ENCODE measurements at regions not wholly inside any gene's neighbourhood (a gene's known extent, or its start where the extent isn't known, plus 50 kb on each side); places are given as distances from the start of the nearest gene placed in this dataset.

GRCh38 chr12:60308366-60308991 is 712.6 kb downstream of the SLC16A7 start:
- H3K27ac ChIP-seq (ENCODE audit: low read length): no peak overlapping the region
- Mint-ChIP-seq H3K36me3 (no peaks in the 10 kb centered on the region), H3K4me1 (no peaks in the 10 kb centered on the region), H3K27ac (no peak overlapping the region), H3K9me3 (peaks cover 0 to 4% (median 0%) of the 10 kb centered on the region in 3 donors), H3K27me3 (no peaks in the 10 kb centered on the region), H3K4me3 (no peak overlapping the region)
- no peaks in the 10 kb centered on the region for H3K4me1 ChIP-seq (ENCODE audit: control insufficient read depth in 1 of 2, extremely low read depth in 1 of 2, insufficient read depth in 2 of 2, low read length in 2 of 2)
- no peaks in the 10 kb centered on the region for H3K27me3 ChIP-seq (replicated peaks in 1 of 2; ENCODE audit: control insufficient read depth in 2 of 2, extremely low read depth in 1 of 2, insufficient read depth in 2 of 2, low read length in 1 of 2)
- H3K4me3 ChIP-seq (ENCODE audit: control insufficient read depth in 1 of 2, extremely low read depth in 1 of 2, low read length in 1 of 2): no peak overlapping the region
- H3K9me3 ChIP-seq: no peaks in the 10 kb centered on the region
- ATAC-seq (replicated peaks in 1 of 4): no peak
- ChIA-PET CTCF (no interaction called here), POLR2A (no interaction called here)
- WGBS (ENCODE audit: insufficient coverage): no CpG with 5 or more reads among the region's 1 CpG
- H3K36me3 ChIP-seq (ENCODE audit: control insufficient read depth in 2 of 2, extremely low read depth in 1 of 2, insufficient read depth in 1 of 2, low read length in 1 of 2): no peaks in the 10 kb centered on the region
- no peak for DNase-seq

- ChIA-PET POLR2A (no interaction called here), CTCF (interaction anchor here (0.6 kb wide), 2 partner anchors 488 to 786 kb away, joined by 3 to 4 read pairs; no protein-coding TSS in a partner anchor)
- Histone ChIP-seq H3K27ac (ENCODE audit: low read length) (no peak overlapping the region), H3K27me3 (replicated peaks in 1 of 2; ENCODE audit: control insufficient read depth in 2 of 2, extremely low read depth in 1 of 2, insufficient read depth in 2 of 2, low read length in 1 of 2) (no peaks in the 10 kb centered on the region), H3K4me1 (ENCODE audit: control insufficient read depth in 1 of 2, extremely low read depth in 1 of 2, insufficient read depth in 2 of 2, low read length in 2 of 2) (no peaks in the 10 kb centered on the region), H3K36me3 (ENCODE audit: control insufficient read depth in 2 of 2, extremely low read depth in 1 of 2, insufficient read depth in 1 of 2, low read length in 1 of 2) (no peaks in the 10 kb centered on the region), H3K4me3 (ENCODE audit: control insufficient read depth in 1 of 2, extremely low read depth in 1 of 2, low read length in 1 of 2) (no peak overlapping the region), H3K9me3 (no peaks in the 10 kb centered on the region)
- no peaks in the 10 kb centered on the region for H3K36me3 Mint-ChIP-seq
- DNase-seq (no peak), ATAC-seq (replicated peaks in 1 of 4) (no peak)
- no peak overlapping the region for H3K27ac Mint-ChIP-seq
- H3K27me3 Mint-ChIP-seq: no peaks in the 10 kb centered on the region
- no peak overlapping the region for H3K4me3 Mint-ChIP-seq
- no peaks in the 10 kb centered on the region for H3K4me1 Mint-ChIP-seq
- peaks cover 0 to 6% (median 6%) of the 10 kb centered on the region in 3 donors for H3K9me3 Mint-ChIP-seq
- WGBS (ENCODE audit: insufficient coverage): no CpG with 5 or more reads among the region's 2 CpGs
These were observed 716.1 kb downstream of the SLC16A7 start for GRCh38 chr12:60311940-60312339.

GRCh38 chr12:60317361-60317760 is 721.5 kb downstream of the SLC16A7 start:
- Mint-ChIP-seq H3K9me3 (peaks cover 2 to 6% (median 3%) of the 10 kb centered on the region in 3 donors), H3K4me1 (no peaks in the 10 kb centered on the region), H3K27me3 (no peaks in the 10 kb centered on the region), H3K36me3 (no peaks in the 10 kb centered on the region), H3K27ac (no peak overlapping the region), H3K4me3 (no peak overlapping the region)
- no peak for ATAC-seq (replicated peaks in 1 of 4)
- ChIA-PET POLR2A (no interaction called here), CTCF (interaction anchor here in 1 of 2 donors (0.6 kb wide), 2 partner anchors 13 to 111 kb away, joined by 3 read pairs; no protein-coding TSS in a partner anchor)
- no peak for DNase-seq
- Histone ChIP-seq H3K27me3 (replicated peaks in 1 of 2; ENCODE audit: control insufficient read depth in 2 of 2, extremely low read depth in 1 of 2, insufficient read depth in 2 of 2, low read length in 1 of 2) (no peaks in the 10 kb centered on the region), H3K36me3 (ENCODE audit: control insufficient read depth in 2 of 2, extremely low read depth in 1 of 2, insufficient read depth in 1 of 2, low read length in 1 of 2) (no peaks in the 10 kb centered on the region), H3K4me3 (ENCODE audit: control insufficient read depth in 1 of 2, extremely low read depth in 1 of 2, low read length in 1 of 2) (no peak overlapping the region), H3K9me3 (no peaks in the 10 kb centered on the region), H3K27ac (ENCODE audit: low read length) (no peak overlapping the region), H3K4me1 (ENCODE audit: control insufficient read depth in 1 of 2, extremely low read depth in 1 of 2, insufficient read depth in 2 of 2, low read length in 2 of 2) (no peaks in the 10 kb centered on the region)
- WGBS (ENCODE audit: insufficient coverage): 78% methylated on average over 1 of the region's 1 CpG

- H3K36me3 ChIP-seq (ENCODE audit: control insufficient read depth in 2 of 2, extremely low read depth in 1 of 2, insufficient read depth in 1 of 2, low read length in 1 of 2): no peaks in the 10 kb centered on the region
- H3K4me3 Mint-ChIP-seq: no peak overlapping the region
- DNase-seq (no peak), ATAC-seq (replicated peaks in 1 of 4) (no peak)
- peaks cover 0 to 12% (median 2%) of the 10 kb centered on the region in 3 donors for H3K9me3 Mint-ChIP-seq
- H3K27me3 Mint-ChIP-seq: no peaks in the 10 kb centered on the region
- H3K4me3 ChIP-seq (ENCODE audit: control insufficient read depth in 1 of 2, extremely low read depth in 1 of 2, low read length in 1 of 2): no peak overlapping the region
- no peaks in the 10 kb centered on the region for H3K4me1 Mint-ChIP-seq
- no peaks in the 10 kb centered on the region for H3K27me3 ChIP-seq (replicated peaks in 1 of 2; ENCODE audit: control insufficient read depth in 2 of 2, extremely low read depth in 1 of 2, insufficient read depth in 2 of 2, low read length in 1 of 2)
- no peaks in the 10 kb centered on the region for H3K9me3 ChIP-seq
- H3K27ac ChIP-seq (ENCODE audit: low read length): no peak overlapping the region
- CTCF ChIA-PET: no interaction called here
- no peak overlapping the region for H3K27ac Mint-ChIP-seq
- POLR2A ChIA-PET: interaction anchor here in 1 of 2 donors (0.7 kb wide), 1 partner anchor 106 kb away, joined by 5 read pairs; no protein-coding TSS in a partner anchor
- H3K36me3 Mint-ChIP-seq: no peaks in the 10 kb centered on the region
- no CpG with 5 or more reads among the region's 1 CpG for WGBS (ENCODE audit: insufficient coverage)
- no peaks in the 10 kb centered on the region for H3K4me1 ChIP-seq (ENCODE audit: control insufficient read depth in 1 of 2, extremely low read depth in 1 of 2, insufficient read depth in 2 of 2, low read length in 2 of 2)
These were observed 728.9 kb downstream of the SLC16A7 start for GRCh38 chr12:60324746-60325145.

GRCh38 chr12:60333461-60333860 is 737.6 kb downstream of the SLC16A7 start:
- WGBS (ENCODE audit: insufficient coverage): 87% methylated on average over 3 of the region's 6 CpGs
- Mint-ChIP-seq H3K4me1 (no peaks in the 10 kb centered on the region), H3K36me3 (no peaks in the 10 kb centered on the region), H3K27me3 (no peaks in the 10 kb centered on the region), H3K27ac (no peak overlapping the region), H3K4me3 (no peak overlapping the region), H3K9me3 (peaks cover 3 to 14% (median 7%) of the 10 kb centered on the region in 3 donors)
- no peak overlapping the region for H3K27ac ChIP-seq (ENCODE audit: low read length)
- no peaks in the 10 kb centered on the region for H3K36me3 ChIP-seq (ENCODE audit: control insufficient read depth in 2 of 2, extremely low read depth in 1 of 2, insufficient read depth in 1 of 2, low read length in 1 of 2)
- DNase-seq (no peak), ATAC-seq (replicated peaks in 1 of 4) (no peak)
- H3K4me1 ChIP-seq (ENCODE audit: control insufficient read depth in 1 of 2, extremely low read depth in 1 of 2, insufficient read depth in 2 of 2, low read length in 2 of 2): no peaks in the 10 kb centered on the region
- H3K9me3 ChIP-seq: no peaks in the 10 kb centered on the region
- CTCF ChIA-PET: no interaction called here
- POLR2A ChIA-PET: no interaction called here
- no peak overlapping the region for H3K4me3 ChIP-seq (ENCODE audit: control insufficient read depth in 1 of 2, extremely low read depth in 1 of 2, low read length in 1 of 2)
- H3K27me3 ChIP-seq (replicated peaks in 1 of 2; ENCODE audit: control insufficient read depth in 2 of 2, extremely low read depth in 1 of 2, insufficient read depth in 2 of 2, low read length in 1 of 2): no peaks in the 10 kb centered on the region

GRCh38 chr12:60335745-60336144 is 739.9 kb downstream of the SLC16A7 start:
- Mint-ChIP-seq H3K4me1 (no peaks in the 10 kb centered on the region), H3K27me3 (no peaks in the 10 kb centered on the region), H3K27ac (no peak overlapping the region), H3K4me3 (no peak overlapping the region), H3K36me3 (no peaks in the 10 kb centered on the region), H3K9me3 (peaks cover 3 to 14% (median 7%) of the 10 kb centered on the region in 3 donors)
- DNase-seq (no peak), ATAC-seq (replicated peaks in 1 of 4) (no peak)
- ChIA-PET CTCF (no interaction called here), POLR2A (no interaction called here)
- no peak overlapping the region for H3K27ac ChIP-seq (ENCODE audit: low read length)
- H3K4me1 ChIP-seq (ENCODE audit: control insufficient read depth in 1 of 2, extremely low read depth in 1 of 2, insufficient read depth in 2 of 2, low read length in 2 of 2): no peaks in the 10 kb centered on the region
- no peak overlapping the region for H3K4me3 ChIP-seq (ENCODE audit: control insufficient read depth in 1 of 2, extremely low read depth in 1 of 2, low read length in 1 of 2)
- H3K9me3 ChIP-seq: no peaks in the 10 kb centered on the region
- H3K27me3 ChIP-seq (replicated peaks in 1 of 2; ENCODE audit: control insufficient read depth in 2 of 2, extremely low read depth in 1 of 2, insufficient read depth in 2 of 2, low read length in 1 of 2): no peaks in the 10 kb centered on the region
- no peaks in the 10 kb centered on the region for H3K36me3 ChIP-seq (ENCODE audit: control insufficient read depth in 2 of 2, extremely low read depth in 1 of 2, insufficient read depth in 1 of 2, low read length in 1 of 2)

Data from T-cell (primary cell).